Stimulated activated CD8-positive, alpha-beta memory T cell treated with anti-CD3 and anti-CD28 coated beads, Interleukin-15, amount 100 ng/mL, for 1 hour (primary cell): ENCODE measurements at regions not wholly inside any gene's neighbourhood (a gene's known extent, or its start where the extent isn't known, plus 50 kb on each side); places are given as distances from the start of the nearest gene placed in this dataset.

Experiments
- DNase-seq: peaks from one replicate; pipeline ENCODE4 v3.0.0-alpha.2; 2020; ENCODE audit warnings: low read depth

- no peak for DNase-seq
Observed at GRCh38 chr15:31456354-31457060, 129.9 kb downstream of the KLF13 start.

- no peak for DNase-seq
Observed at GRCh38 chr15:31457161-31457560, 130.5 kb downstream of the KLF13 start.

GRCh38 chr15:31457631-31458526, 131.2 kb downstream of the KLF13 start:
- DNase-seq, result no peak

- DNase-seq, result no peak
Observed at GRCh38 chr15:31458596-31459399, 132.2 kb downstream of the KLF13 start.

- DNase-seq, result no peak
Observed at GRCh38 chr15:31459400-31459748, 132.7 kb downstream of the KLF13 start.

- no peak for DNase-seq
Observed at GRCh38 chr15:31461375-31461774, 134.7 kb downstream of the KLF13 start.

GRCh38 chr15:31461911-31462480, 135.4 kb downstream of the KLF13 start:
- no peak for DNase-seq

GRCh38 chr15:31463521-31464102, 137.0 kb downstream of the KLF13 start:
- no peak for DNase-seq

- DNase-seq, result no peak
Observed at GRCh38 chr15:31464216-31465082, 137.8 kb downstream of the KLF13 start.

- DNase-seq, result no peak
Observed at GRCh38 chr15:31465083-31465955, 138.7 kb downstream of the KLF13 start.

- no peak for DNase-seq
Observed at GRCh38 chr15:31467361-31467760, 140.7 kb downstream of the KLF13 start.

GRCh38 chr15:31468911-31469785, 142.5 kb downstream of the KLF13 start:
- no peak for DNase-seq

- DNase-seq, result no peak
Observed at GRCh38 chr15:31469786-31470525, 143.3 kb downstream of the KLF13 start.

- no peak for DNase-seq
Observed at GRCh38 chr15:31470756-31471155, 144.1 kb downstream of the KLF13 start.

- DNase-seq, result no peak
Observed at GRCh38 chr15:31471731-31472430, 145.2 kb downstream of the KLF13 start.

GRCh38 chr15:31472636-31473384, 146.2 kb downstream of the KLF13 start:
- no peak for DNase-seq
